SJSA1 (cell line): ENCODE measurements at regions not wholly inside any gene's neighbourhood (a gene's known extent, or its start where the extent isn't known, plus 50 kb on each side); places are given as distances from the start of the nearest gene placed in this dataset.
"Not testable (repeated sequence)": the region's sequence is repeated elsewhere in the genome, so short reads cannot be mapped to it uniquely, and the experiment has no call there.

ENCODE experiments used
- DNase-seq, 2 experiments: peaks; one replicate each; pipeline ENCODE4 v3.0.0-alpha.2; 2015 to 2020; ENCODE audit warnings: low spot score in 2 of 2, low read depth in 1 of 2
- H3K27ac ChIP-seq: fragments of 250-450 bp; sonication (Bioruptor Pico); 2 replicates; pipeline ENCODE4 v1.5.1; 2020; ENCODE audit warnings: mild to moderate bottlenecking, moderate library complexity
- H3K27me3 ChIP-seq: fragments of 250-450 bp; sonication (Bioruptor Pico); replicated peaks from 2 replicates; pipeline ENCODE4 v1.5.1; 2020; ENCODE audit warnings: mild to moderate bottlenecking, moderate library complexity
- H3K36me3 ChIP-seq: fragments of 250-450 bp; sonication (Bioruptor Pico); 2 replicates; pipeline ENCODE4 v1.5.1; 2020; ENCODE audit warnings: mild to moderate bottlenecking
- H3K4me1 ChIP-seq: fragments of 250-450 bp; sonication (Bioruptor Pico); replicated peaks from 2 replicates; pipeline ENCODE4 v1.6.1; 2021; ENCODE audit warnings: mild to moderate bottlenecking
- H3K4me3 ChIP-seq: fragments of 250-450 bp; sonication (Bioruptor Pico); 2 replicates; pipeline ENCODE4 v1.5.1; 2020; ENCODE audit warnings: mild to moderate bottlenecking
- H3K9me3 ChIP-seq: fragments of 250-450 bp; sonication (Bioruptor Pico); replicated peaks from 2 replicates; pipeline ENCODE4 v1.5.1; 2020; ENCODE audit warnings: mild to moderate bottlenecking

DNA sequence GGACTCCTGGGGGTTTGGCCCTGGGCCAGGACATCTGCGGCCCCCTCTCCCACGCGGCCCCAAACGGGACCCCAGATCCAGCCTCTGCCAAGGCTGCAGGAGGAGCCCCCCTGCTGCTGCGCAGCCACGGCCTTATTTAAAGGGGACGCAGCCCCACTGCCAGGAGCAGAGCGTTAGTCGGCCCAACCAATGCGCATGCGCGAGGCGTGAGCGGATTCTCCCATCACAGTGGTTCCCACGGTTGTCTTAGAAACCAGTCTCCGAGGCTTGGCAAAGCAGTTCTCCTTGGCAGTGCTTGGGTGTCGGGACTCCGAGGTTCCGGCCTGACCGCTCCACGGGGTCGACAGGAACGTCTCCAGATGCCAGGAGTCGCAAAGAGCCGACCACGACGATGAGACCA lies 288.3 kb upstream of the ZNF337 start:
- Histone ChIP-seq H3K36me3 (no peaks in the 10 kb centered on the region), H3K4me1 (no peaks in the 10 kb centered on the region), H3K27ac (no peak overlapping the region), H3K4me3 (peak overlapping the region; percentile 30), H3K9me3 (no peaks in the 10 kb centered on the region), H3K27me3 (no peaks in the 10 kb centered on the region)
- DNase-seq: peak; percentile 50 to 75

DNA sequence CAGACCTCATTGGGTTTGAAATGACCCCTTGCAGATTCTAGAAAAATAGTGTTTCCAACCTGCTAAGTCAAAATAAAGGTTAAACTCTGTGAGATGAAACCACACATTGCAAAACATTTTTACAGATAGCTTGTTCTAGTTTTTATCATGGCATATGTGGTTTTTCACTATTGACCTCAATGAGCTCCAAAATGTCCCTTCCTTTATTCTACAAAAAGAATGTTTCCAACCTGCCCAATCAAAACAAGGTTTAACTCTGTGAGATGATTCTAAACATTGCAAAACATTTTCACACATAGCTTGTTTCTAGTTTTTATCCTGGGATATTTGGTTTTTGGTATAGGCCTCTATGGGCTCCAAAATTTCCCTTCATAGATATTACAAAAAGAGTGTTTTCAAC lies 286.0 kb upstream of the ZNF337 start:
- not testable (repeated sequence) for H3K4me1 ChIP-seq, H3K9me3 ChIP-seq, DNase-seq, H3K27me3 ChIP-seq, H3K27ac ChIP-seq, H3K4me3 ChIP-seq, H3K36me3 ChIP-seq

DNA sequence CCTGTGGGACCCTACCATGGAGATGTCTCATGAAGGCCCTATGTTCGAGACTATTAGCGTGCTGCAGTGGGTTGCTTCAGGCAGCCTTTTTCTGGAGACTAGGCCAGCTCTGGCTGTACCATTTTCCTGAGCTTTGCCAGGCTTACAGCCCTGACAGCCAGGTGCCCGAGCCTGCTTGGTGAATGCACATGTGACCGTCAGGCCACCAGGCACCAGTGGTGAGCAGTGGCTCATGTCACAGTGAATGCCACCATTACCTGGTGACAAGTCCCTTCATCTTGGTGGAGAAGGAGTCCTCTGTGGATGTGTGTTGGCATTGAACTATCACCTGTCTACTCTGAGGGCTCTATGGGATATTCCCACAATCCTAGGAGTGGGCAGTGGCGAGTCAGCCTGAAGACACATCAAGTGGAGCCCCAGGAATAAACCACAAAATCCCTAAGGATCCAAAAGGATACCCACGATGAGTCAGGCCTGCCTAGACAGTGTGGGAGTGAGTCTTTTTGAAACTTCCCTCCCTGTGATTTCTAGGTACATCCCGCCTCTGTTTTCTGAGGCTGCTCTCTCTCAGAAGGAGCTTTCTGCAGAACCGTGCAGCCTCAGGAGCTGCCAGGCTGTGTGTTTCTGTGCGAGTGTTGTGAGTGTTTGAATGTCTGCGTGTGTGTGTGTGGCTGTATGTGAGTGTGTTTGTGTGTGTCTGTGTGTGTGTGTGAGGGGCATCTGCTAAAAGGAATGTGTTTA lies 282.0 kb upstream of the ZNF337 start:
- H3K27me3 ChIP-seq, H3K36me3 ChIP-seq, H3K27ac ChIP-seq, H3K4me1 ChIP-seq, H3K4me3 ChIP-seq, H3K9me3 ChIP-seq, DNase-seq: not testable (repeated sequence)

DNA sequence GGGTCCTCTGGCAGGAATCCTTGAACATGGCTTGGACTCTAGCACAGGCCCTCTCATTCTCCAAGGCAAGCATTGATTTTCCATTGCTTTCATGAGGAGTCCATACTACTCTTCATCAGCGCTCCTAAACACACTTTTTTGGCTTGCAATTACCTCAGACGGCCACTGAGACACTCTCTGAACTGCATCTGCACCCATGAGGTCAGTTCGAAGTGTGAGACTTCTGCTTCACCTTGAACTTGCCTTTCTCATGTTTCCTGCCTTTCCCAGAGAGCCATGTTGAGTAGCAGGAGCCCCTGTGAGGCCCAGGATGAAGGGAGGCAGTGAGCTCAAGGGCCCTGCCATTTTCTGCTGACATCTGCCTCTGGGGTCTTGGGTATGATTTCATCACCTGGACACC lies 279.2 kb upstream of the ZNF337 start:
- not testable (repeated sequence) for H3K36me3 ChIP-seq, DNase-seq, H3K4me1 ChIP-seq, H3K27ac ChIP-seq, H3K4me3 ChIP-seq, H3K27me3 ChIP-seq, H3K9me3 ChIP-seq

DNA sequence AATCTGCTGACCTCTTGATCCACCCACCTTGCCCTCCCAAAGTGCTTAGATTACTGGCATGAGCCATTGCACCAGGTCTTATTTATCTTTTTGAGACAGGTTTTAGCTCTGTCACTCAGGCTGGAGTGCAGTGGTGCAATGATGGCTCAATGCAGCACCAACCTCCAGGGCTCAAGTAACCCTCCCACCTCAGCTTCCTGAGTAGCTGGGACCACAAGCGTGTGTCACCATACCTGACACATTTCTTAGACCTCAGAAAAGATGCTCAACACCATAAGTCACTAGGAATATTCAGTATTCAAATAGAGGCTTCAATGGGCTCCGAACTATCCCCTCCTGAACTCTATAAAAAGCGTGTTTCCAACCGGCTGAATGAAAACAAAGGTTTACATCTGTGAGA lies 268.6 kb upstream of the ZNF337 start:
- not testable (repeated sequence) for H3K9me3 ChIP-seq, H3K27ac ChIP-seq, H3K27me3 ChIP-seq, H3K4me1 ChIP-seq, H3K36me3 ChIP-seq, DNase-seq, H3K4me3 ChIP-seq

DNA sequence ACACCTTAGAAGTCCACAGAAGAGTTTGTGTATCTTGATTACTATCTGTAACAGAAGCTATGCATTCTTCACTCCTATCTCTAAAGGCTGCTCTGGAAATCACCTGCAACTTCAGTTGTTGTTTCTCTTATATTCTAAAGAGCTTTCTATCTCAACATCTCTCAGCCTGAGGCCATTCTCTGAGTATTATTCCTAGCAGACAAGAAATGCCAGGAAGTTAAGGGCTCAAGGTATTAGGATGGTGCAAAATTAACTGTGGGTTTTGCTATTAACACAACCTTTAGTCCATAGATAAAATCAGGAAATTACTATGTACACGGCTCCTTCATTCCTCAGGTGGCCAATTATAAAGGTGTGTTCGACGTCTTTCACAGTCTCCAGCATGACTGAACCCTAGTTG lies 257.2 kb upstream of the ZNF337 start:
- H3K4me1 ChIP-seq, H3K4me3 ChIP-seq, H3K36me3 ChIP-seq, DNase-seq, H3K9me3 ChIP-seq, H3K27ac ChIP-seq, H3K27me3 ChIP-seq: not testable (repeated sequence)

DNA sequence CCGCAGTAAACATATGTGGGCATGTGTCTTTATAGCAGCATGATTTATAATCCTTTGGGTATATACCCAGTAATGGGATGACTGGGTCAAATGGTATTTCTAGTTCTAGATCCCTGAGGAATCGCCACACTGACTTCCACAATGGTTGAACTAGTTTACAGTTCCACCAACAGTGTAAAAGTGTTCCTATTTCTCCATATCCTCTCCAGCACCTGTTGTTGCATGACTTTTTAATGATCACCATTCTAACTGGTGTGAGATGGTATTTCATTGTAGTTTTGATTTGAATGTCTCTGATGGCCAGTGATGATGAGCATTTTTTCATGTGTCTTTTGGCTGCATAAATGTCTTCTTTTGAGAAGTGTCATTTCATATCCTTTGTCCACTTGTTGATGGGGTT lies 238.6 kb upstream of the ZNF337 start:
- not testable (repeated sequence) for DNase-seq

DNA sequence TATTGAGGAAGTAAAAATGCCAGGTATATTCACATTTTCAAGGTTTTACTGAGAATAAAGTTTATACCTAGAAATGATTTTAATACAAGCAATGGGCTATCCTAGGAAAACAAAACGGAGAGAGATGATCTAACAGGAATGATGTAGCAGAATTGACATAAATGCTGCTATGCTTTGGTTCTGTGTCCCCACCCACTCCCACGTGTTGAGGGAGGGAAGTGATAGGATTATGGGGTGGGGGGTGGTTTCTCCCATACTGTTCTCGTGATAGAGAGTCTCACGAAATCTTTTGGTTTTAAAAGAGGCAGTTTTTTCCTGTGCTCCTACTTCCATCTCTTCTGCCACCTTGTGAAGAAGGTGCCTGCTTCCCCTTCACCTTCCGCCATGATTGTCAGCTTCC lies 236.2 kb upstream of the ZNF337 start:
- H3K4me1 ChIP-seq, H3K27ac ChIP-seq, DNase-seq, H3K9me3 ChIP-seq, H3K27me3 ChIP-seq, H3K36me3 ChIP-seq, H3K4me3 ChIP-seq: not testable (repeated sequence)

More for the DNA sequence above, 238.6 kb upstream of the ZNF337 start:
- H3K36me3 ChIP-seq, H3K9me3 ChIP-seq, H3K27ac ChIP-seq, H3K4me1 ChIP-seq, H3K4me3 ChIP-seq, H3K27me3 ChIP-seq: not testable (repeated sequence)

DNA sequence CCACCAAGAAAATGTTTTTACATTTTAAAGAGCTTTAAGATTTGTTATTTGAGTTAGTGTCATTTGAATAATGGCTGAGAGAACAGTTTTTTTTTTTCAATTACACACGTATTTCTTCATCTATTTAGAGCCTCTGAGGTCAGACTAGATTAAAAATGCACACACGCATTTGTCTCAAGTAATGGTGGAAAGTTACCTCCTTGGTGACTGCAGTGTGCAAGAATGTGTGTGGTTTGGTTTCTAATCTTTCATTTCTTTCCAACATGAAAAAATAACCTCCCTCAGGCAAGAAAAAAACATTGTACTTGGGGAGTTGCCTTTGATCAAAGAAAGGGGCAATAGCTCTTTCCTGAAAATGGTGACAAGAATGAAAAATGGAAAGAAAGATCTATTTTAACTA lies 235.5 kb upstream of the ZNF337 start:
- H3K9me3 ChIP-seq, H3K4me3 ChIP-seq, H3K36me3 ChIP-seq, H3K4me1 ChIP-seq, H3K27me3 ChIP-seq: not testable (repeated sequence)
- 0 out of 2 replicates have a peak overlapping the region, but pooled peaks have one; percentile 34 for H3K27ac ChIP-seq
- DNase-seq: peak in 1 of 2 experiments; percentile 41

DNA sequence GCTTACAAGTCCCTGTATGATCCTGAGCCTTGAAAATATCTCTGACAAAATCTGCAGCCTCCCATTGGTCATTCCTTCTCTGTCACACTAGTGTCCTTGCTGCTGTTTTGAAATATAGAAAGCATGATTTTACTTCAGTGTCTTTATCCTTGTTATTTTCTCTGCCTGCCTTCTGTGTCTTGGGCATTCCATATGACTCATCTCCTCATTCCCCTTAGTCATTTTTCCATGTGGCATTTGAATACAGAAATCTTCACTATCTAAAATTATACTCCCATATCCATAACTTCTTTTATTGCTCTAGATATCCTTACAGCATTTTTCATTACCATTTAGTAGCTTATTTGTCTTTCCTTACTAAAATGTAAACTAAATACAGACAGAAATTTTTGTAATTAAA lies 205.7 kb upstream of the ZNF337 start:
- not testable (repeated sequence) for H3K27ac ChIP-seq, H3K9me3 ChIP-seq, H3K4me3 ChIP-seq, H3K27me3 ChIP-seq, H3K36me3 ChIP-seq, H3K4me1 ChIP-seq
- peak in 1 of 2 experiments; percentile 2 for DNase-seq

DNA sequence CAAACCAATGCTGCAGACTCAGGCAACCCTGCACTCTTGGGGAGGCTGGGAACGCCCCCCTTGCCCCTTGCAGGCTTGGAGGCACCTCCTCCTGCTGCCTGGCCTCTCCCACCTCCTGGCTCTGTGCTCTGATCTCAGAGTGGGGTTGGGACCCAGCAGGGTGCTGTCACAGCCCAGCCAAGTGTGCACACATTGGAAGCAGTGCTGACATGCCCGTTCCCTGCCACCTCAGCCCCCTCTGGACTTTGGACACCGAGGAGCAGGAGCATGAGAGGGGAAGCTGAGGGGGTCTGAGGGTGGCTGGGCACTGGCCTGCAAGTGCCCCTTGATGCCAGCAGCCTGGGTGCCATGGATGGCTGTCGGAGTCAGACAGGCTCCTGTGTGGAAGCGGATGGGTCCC lies 202.0 kb upstream of the ZNF337 start:
- H3K4me1 ChIP-seq, DNase-seq, H3K27me3 ChIP-seq, H3K4me3 ChIP-seq, H3K36me3 ChIP-seq, H3K9me3 ChIP-seq, H3K27ac ChIP-seq: not testable (repeated sequence)

DNA sequence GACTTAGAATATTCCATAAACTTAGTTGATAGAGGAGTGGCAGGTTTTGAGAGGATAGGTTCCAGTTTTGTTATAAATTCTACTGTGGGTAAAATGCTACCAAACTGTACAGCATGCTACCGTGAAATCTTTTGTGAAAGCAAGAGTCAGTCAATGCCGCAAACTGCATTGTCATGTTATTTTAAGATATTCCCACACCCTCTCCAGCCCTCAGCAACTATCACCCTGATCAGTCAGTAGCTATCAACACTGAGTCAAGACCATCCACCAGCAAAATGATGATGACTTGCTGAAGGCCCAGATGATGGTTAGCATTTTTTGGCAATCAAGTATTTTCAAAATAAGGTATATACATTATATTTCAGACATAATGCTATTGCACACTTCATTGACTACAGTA lies 182.4 kb upstream of the ZNF337 start:
- not testable (repeated sequence) for DNase-seq, H3K9me3 ChIP-seq, H3K27ac ChIP-seq, H3K36me3 ChIP-seq, H3K4me3 ChIP-seq, H3K27me3 ChIP-seq, H3K4me1 ChIP-seq

DNA sequence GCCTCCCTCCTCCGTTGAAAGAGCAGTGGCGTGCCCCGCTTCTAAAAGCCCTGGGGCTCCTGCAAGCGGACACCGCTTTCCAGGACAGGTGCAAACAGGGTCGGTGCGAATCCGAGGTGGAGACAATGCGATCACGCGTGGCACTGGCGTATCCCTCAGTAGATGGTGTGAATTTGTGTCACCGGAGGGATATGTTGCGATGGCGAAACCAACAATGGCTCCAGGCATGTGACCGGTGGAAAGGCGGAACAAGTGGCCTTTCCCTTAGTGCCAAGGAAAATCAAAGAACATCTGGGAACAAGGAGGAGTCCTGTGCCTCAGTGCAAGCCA lies 172.0 kb upstream of the ZNF337 start:
- not testable (repeated sequence) for H3K27me3 ChIP-seq, H3K36me3 ChIP-seq, H3K4me3 ChIP-seq, H3K9me3 ChIP-seq, DNase-seq, H3K27ac ChIP-seq
- H3K4me1 ChIP-seq: peaks cover 12% of the 10 kb centered on the region

DNA sequence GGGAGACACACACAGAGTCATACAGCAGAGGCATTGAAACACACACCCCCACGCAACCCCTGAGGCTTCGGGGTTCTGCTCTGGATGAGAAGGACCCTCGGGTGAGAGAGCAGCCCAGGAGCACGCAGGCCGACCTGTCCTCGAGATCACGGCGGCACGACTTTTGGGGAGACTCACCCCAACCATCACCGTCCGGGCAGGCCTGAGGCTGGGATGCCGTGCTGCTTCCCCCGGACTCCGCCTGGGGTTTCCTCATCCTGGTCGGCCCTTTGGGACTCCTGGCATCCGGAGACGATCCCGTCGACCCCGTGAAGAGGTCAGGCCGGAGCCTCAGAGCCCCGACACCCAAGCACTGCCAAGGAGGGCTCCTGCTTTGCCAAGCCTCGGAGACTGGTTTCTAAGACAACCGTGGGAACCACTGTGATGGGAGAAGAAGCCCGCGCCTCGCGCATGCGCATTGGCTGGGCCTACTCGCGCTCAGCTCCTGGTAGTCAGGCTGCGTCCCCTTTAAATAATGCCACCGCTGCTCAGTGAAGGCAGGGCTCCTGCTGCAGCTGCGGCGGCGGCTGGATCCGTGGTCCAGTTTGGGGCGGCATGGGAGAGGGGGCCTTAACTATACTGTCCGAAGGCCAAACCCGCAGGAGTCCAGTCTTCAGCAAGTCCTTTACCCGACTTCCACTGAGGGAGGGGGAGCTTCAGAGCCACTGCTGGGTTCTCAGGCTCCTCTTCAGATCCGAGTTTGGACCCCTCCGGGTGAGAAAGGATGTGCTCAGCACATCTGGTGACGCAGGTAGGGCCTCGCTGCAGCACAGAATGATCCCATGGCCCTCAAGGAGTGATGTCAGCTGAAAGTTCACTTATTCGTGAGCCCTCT lies 171.4 kb upstream of the ZNF337 start:
- H3K27me3 ChIP-seq: no peaks in the 10 kb centered on the region
- DNase-seq: peak; percentile 49 to 79
- H3K4me1 ChIP-seq: peaks cover 15% of the 10 kb centered on the region
- peak overlapping the region; percentile 15 for H3K4me3 ChIP-seq
- H3K27ac ChIP-seq: no peak overlapping the region
- H3K9me3 ChIP-seq: no peaks in the 10 kb centered on the region
- no peaks in the 10 kb centered on the region for H3K36me3 ChIP-seq
